HG02571 (cell line): ENCODE measurements at regions not wholly inside any gene's neighbourhood (a gene's known extent, or its start where the extent isn't known, plus 50 kb on each side); places are given as distances from the start of the nearest gene placed in this dataset.
"Not testable (repeated sequence)": the region's sequence is repeated elsewhere in the genome, so short reads cannot be mapped to it uniquely, and the experiment has no call there.

ENCODE experiments used
- ATAC-seq: cut with Tn5 transposase; IDR thresholded peaks from one replicate; pipeline ENCODE4 v1.9.1; 2021; ENCODE audit warnings: mild to moderate bottlenecking, moderate library complexity; ENCODE audit not compliant: unreplicated experiment

DNA sequence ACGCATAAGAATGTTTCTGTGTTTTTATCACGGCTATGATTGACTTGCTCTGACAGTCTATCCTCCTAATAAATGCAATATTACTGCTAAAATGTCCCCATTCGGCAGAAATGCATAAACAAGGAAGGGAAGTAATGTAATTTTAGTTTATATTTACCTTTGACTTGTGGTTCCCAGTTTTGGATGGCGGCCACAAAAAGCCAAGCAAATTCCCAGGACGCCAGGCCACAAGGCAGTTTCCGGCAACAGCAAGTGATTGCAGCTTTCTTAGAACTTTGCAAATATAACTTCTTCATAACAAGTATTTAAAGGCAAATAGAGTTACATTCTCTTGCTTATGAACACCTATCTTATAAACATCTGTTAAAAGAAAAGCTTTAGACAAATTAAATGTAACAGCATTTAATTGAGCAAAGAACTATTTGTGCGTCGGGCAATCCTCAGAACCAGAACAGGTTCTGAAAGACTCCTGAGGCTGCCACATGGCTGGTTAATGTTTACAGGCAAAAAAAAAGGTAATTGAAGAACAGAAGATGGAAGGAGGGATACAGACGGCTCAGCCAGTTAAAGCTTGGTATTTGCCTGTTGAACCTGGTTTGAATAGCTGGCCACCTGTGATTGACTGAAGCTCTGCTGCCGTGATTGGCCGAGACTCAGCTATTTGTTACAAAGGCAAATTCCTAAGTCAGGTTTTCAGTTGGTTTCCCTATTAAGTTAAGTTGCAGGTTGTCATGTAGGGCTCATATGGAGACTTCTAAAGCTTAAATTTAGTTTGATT is 80.8 kb downstream of the C21orf91 start:
- no peak for ATAC-seq

GRCh38 chr21:17736072-17736471 is 83.1 kb downstream of the C21orf91 start:
- no peak for ATAC-seq

GRCh38 chr21:17733209-17733608 is 85.9 kb downstream of the C21orf91 start:
- no peak for ATAC-seq

GRCh38 chr21:17732306-17732705 is 86.8 kb downstream of the C21orf91 start:
- ATAC-seq, result no peak

- no peak for ATAC-seq
Observed at GRCh38 chr21:17731554-17731953, 87.6 kb downstream of the C21orf91 start.

DNA sequence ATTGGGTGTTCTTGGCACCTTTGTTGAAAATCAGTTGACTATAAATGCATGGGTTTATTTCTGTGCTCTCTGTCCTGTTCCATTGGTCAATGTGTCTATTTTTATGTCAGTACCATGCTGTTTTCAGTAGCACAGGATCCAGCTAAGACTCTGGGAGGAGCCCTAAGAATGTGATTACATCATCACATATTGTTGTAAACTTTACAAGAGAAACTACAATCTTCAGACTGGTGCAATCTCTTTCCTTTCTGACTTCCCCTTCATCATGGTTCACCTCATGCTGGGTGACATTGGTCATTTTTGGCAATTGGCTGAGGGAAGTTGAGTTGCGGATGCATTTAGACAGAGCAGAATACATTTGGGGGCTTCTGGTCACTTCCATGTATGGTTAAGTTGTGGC is 88.4 kb downstream of the C21orf91 start:
- ATAC-seq, result no peak

GRCh38 chr21:17729455-17729854 is 89.7 kb downstream of the C21orf91 start:
- ATAC-seq, result no peak

GRCh38 chr21:17727361-17727760 is 91.8 kb downstream of the C21orf91 start:
- ATAC-seq, result no peak

GRCh38 chr21:17726047-17726829 is 92.9 kb downstream of the C21orf91 start:
- ATAC-seq, result no peak

DNA sequence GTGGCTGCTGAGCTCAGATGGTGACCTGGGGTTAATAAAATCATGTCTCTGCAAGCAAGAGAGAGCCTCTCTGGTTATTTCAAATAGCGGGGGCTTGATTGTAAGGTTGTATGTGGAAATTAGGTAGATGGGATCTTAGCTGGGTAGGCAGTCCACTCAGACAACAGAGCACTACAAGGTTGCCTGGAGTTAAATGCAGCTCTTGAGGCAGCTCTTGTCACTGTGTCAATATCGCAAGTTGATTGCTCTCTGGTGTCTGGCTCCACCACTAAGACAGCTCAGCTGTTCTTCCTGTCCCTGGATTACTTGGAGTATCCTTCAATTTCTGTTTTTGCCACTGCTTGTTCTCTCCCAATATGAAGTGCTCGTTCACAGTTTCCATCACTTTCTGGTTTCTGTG is 93.8 kb downstream of the C21orf91 start:
- ATAC-seq, result no peak

DNA sequence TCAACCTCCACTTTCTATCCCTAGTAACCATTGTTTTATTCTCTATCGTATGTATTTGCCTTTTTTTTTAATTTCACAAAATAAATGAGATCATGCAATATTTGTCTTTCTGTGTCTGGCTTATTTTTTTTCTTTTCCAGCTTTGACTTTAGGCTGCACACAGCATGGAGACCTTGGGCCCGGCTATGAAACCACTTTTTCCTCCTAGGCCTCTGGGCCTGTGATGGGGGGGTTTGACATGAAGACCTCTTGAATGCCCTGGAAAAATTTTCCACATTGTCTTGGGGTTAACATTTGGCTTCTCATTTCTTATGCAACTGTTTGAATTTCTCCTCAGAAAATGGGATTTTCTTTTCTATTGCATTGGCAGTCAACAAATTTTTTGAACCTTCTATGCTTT is 100.2 kb upstream of the BTG3 start:
- ATAC-seq, result no peak

DNA sequence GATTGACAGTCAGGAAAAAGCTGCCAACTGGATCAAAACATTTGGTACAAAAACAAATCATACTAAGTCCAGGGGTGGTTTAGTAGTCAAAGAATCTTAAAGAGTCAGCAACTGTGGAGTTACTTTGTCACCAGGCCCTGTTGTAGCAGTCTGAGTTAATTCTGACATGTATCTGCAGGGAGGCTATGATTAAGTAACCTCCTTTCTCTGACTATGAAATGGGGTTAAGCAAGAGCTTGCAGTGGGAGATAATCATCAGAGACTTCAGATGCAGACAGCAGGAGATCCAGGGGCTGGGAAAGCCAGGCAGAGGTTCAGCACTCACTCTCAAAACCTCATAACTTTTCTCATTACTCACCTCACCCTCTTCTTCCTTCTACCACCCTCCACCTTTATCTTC is 99.2 kb upstream of the BTG3 start:
- ATAC-seq, result no peak

DNA sequence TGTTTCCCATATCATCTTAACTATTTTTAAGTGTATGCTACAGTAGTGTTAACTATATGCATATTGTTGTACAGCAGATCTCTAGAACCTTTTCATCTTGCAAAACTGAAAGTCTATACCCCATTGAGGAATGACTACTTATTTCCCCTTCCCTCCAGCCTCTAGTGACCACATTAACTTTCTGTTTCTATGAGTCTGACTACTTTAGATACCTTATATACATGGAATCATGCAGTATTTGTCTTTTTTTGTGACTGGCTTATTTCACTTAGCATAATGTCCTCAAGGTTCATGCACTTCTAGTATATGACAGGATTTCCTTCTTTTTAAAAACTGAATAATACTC is 96.5 kb upstream of the BTG3 start:
- ATAC-seq, result peak; percentile 97

DNA sequence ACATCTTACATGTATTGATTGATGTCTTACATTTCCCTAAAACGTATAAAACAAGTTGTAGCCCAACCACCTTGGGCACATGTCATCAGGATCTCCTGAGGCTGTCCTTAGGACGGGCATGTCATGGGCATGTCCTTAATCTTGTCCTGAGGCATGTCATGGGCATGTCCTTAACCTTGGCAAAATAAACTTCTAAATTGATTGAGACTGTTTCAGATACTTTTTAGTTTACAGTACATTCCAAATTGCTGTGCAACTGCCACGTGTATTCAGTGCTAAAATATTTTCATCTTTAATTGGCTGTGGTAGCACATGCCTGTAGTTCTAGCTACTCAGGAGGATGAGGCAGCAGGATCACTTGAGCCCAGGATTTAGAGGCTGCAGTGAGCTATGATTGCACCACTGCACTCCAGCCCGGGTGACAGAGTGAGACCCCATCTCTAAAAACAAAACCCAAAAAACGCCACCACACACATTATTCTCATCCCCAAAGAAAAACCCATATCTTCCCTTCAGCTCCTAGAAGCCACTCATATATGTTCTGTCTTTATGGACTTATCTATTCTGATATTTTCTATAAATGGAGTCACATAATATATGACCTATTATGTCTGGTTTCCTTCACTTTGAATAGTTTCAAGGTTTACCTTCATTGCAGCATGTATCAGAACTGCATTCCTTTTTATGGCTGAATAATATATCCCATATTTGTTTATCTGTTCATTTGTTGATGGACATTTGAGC is 96.0 kb upstream of the BTG3 start:
- peak; percentile 32 for ATAC-seq

DNA sequence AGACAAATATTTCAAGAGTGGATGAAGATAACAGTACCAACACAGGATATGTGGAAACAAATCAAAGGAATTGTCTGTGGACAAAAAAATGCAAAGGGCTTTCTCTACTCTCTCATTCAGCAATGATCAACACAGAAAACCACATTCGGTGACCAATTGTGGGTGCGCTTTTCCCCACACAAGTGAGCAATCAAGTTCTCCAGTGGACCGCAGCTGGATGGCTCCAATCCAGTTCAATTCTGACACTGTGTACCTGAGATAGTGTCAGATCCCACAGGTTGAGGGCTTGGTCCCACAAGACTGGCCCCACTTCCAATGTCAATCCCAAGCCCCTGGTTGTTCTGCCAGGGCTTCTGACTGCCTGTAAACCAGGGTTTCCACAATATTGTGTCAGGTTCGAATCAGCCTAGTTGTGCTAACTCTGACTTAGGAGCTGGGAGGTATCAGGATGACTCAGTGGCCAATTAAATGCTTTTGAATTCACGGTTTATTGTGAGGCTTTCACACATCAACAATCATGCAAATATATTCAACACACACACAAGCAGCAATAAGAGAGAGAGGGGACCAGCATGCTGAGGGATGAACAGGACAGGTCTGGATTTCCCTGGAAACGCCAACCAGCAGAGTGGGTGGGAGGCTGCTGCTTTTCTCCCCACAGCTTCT is 87.0 kb upstream of the BTG3 start:
- no peak for ATAC-seq

- ATAC-seq, result no peak
Observed at GRCh38 chr21:17697473-17697872, 84.8 kb upstream of the BTG3 start.

DNA sequence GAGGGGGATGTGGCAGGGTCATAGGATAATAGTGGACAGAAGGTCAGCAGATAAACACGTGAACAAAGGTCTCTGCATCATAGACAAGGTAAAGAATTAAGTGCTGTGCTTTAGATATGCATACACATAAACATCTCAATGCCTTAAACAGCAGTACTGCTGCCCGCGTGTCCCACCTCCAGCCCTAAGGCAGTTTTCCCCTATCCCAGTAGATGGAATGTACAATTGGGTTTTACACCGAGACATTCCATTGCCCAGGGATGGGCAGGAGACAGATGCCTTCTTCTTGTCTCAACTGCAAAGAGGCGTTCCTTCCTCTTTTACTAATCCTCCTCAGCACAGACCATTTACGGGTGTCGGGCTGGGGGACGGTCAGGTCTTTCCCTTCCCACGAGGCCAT is 81.7 kb upstream of the BTG3 start:
- ATAC-seq, result not testable (repeated sequence)

GRCh38 chr21:17693801-17694200 is 81.1 kb upstream of the BTG3 start:
- no peak for ATAC-seq

GRCh38 chr21:17690078-17690494 is 77.4 kb upstream of the BTG3 start:
- no peak for ATAC-seq

DNA sequence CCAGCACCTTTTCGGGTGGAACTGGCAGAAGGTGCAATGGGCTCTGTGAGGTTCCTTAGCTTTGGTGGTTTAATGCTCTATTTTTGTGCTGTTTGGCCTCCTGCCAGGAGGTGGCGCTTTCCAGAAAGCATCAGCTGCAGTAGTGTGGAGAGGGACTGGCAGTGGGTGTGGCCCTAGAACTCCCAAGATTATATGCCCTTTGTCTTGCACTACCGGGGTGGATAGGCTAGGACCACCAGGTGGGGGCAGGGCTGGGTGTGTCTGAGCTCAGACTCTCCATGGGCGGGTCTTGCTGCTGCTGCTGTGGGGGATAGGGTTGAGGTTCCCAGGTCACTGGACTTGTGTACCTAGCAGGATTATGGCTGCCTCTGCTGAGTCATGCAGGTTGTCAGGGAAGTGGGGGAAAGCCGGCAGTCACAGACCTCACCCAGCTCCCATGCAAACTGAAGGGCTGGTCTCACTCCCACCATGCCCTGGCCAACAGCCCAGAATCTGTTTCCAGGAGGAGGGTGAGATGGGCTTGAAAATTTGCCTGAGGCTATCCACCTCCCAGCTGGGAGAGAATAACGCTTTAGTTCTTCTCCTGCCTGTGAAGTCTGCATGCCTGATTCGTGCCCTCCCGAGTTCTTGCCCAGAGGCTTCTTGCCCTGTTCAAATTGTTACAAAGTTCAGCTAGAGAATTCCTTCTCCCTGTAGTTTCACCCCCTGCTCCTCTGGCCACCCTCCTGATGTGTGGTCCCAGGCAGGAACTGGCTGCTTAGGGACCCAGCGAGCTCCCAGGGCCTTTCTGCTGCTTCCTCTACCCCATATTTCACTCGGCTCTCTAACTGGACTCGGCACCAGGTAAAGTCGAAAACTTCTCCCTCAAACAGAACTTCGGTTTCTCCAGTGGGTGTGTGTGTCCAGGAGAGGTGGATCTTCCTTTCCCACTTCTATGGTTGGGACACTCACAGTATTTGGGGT is 76.5 kb upstream of the BTG3 start:
- no peak for ATAC-seq
